KMS-11 (cell line): ENCODE measurements at regions not wholly inside any gene's neighbourhood (a gene's known extent, or its start where the extent isn't known, plus 50 kb on each side); places are given as distances from the start of the nearest gene placed in this dataset.

Experiments used
- H2AFZ ChIP-seq: fragments of 200-600 bp; sonication (generic); 2 replicates; pipeline ENCODE4 v1.6.1; 2016; ENCODE audit warnings: antibody characterized with exemption, mixed run types, low read depth
- H3K27ac ChIP-seq: fragments of 200-600 bp; sonication (generic); 2 replicates; pipeline ENCODE4 v1.6.1; 2016; ENCODE audit warnings: mild to moderate bottlenecking, mixed run types
- H3K27me3 ChIP-seq: fragments of 200-600 bp; sonication (generic); 2 replicates; pipeline ENCODE4 v1.6.1; 2017; ENCODE audit warnings: mild to moderate bottlenecking, low read depth, mixed run types, moderate library complexity; ENCODE audit not compliant: insufficient read depth
- H3K36me3 ChIP-seq: fragments of 200-600 bp; sonication (generic); 2 replicates; pipeline ENCODE4 v1.6.1; 2017; ENCODE audit warnings: mild to moderate bottlenecking, mixed run types; ENCODE audit not compliant: insufficient read depth
- H3K4me1 ChIP-seq: fragments of 200-600 bp; sonication (generic); 2 replicates; pipeline ENCODE4 v1.6.1; 2016; ENCODE audit warnings: mild to moderate bottlenecking, low read depth, mixed run types; ENCODE audit not compliant: poor library complexity, severe bottlenecking
- H3K4me2 ChIP-seq: fragments of 200-600 bp; sonication (generic); 2 replicates; pipeline ENCODE4 v1.7.0; 2016; ENCODE audit warnings: mild to moderate bottlenecking, mixed run types
- H3K4me3 ChIP-seq: fragments of 200-600 bp; sonication (generic); IDR thresholded peaks from 2 replicates; pipeline ENCODE4 v1.6.1; 2017; ENCODE audit warnings: low read depth, low read length, mixed read lengths; ENCODE audit not compliant: insufficient read depth
- H3K79me2 ChIP-seq: fragments of 200-600 bp; sonication (generic); 2 replicates; pipeline ENCODE4 v1.6.1; 2016; ENCODE audit warnings: low read depth, mixed run types; ENCODE audit not compliant: insufficient read depth
- H3K9ac ChIP-seq: fragments of 200-600 bp; sonication (generic); 2 replicates; pipeline ENCODE4 v1.6.1; 2016; ENCODE audit warnings: mild to moderate bottlenecking, mixed run types
- H4K20me1 ChIP-seq: fragments of 200-600 bp; sonication (generic); 2 replicates; pipeline ENCODE4 v1.6.1; 2016; ENCODE audit warnings: mild to moderate bottlenecking, mixed run types; ENCODE audit not compliant: insufficient read depth
- TF ChIP-seq, protein P1 (sequence below): fragments of 200-600 bp; sonication (generic); conservative IDR thresholded peaks from 2 replicates; pipeline ENCODE4 v1.6.1; 2017; ENCODE audit warnings: low read depth, mild to moderate bottlenecking, antibody characterized with exemption, low read length, moderate library complexity, mixed read lengths

DNA sequence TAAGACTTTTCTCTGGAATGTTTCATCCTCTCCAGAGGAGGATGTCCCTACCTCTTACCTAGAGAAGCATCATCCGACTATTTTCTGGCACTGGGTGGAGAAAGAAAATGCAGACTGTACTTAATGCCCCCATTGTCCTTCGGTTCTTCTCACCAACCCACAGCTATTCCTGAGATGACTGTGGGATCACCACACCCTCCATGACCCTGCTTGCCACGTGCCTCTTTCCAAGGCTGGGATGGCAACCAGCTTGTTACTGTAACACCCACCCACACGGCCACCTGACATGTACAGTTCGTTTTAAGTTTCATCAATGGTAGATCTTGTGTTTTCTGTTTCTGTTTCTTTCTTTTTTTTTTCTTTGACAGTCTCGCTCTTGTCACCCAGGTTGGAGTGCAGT, 365.2 kb downstream of the FBXO15 start:
- Histone ChIP-seq H3K4me1 (no peaks in the 10 kb centered on the region), H3K79me2 (no peaks in the 10 kb centered on the region), H3K9ac (no peak overlapping the region), H3K36me3 (no peaks in the 10 kb centered on the region), H3K27me3 (no peaks in the 10 kb centered on the region), H2AFZ (no peak overlapping the region), H3K4me2 (no peak overlapping the region), H3K4me3 (no peak overlapping the region), H3K27ac (no peak overlapping the region), H4K20me1 (no peaks in the 10 kb centered on the region)
- TF ChIP-seq, protein P1, sequence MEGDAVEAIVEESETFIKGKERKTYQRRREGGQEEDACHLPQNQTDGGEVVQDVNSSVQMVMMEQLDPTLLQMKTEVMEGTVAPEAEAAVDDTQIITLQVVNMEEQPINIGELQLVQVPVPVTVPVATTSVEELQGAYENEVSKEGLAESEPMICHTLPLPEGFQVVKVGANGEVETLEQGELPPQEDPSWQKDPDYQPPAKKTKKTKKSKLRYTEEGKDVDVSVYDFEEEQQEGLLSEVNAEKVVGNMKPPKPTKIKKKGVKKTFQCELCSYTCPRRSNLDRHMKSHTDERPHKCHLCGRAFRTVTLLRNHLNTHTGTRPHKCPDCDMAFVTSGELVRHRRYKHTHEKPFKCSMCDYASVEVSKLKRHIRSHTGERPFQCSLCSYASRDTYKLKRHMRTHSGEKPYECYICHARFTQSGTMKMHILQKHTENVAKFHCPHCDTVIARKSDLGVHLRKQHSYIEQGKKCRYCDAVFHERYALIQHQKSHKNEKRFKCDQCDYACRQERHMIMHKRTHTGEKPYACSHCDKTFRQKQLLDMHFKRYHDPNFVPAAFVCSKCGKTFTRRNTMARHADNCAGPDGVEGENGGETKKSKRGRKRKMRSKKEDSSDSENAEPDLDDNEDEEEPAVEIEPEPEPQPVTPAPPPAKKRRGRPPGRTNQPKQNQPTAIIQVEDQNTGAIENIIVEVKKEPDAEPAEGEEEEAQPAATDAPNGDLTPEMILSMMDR: no peak

- H2AFZ ChIP-seq: no peak overlapping the region
- H4K20me1 ChIP-seq: no peaks in the 10 kb centered on the region
- no peaks in the 10 kb centered on the region for H3K79me2 ChIP-seq
- no peaks in the 10 kb centered on the region for H3K4me1 ChIP-seq
- TF ChIP-seq, protein P1: no peak
- no peaks in the 10 kb centered on the region for H3K36me3 ChIP-seq
- no peaks in the 10 kb centered on the region for H3K27me3 ChIP-seq
- no peak overlapping the region for H3K27ac ChIP-seq
- H3K4me2 ChIP-seq: no peak overlapping the region
- no peak overlapping the region for H3K4me3 ChIP-seq
- no peak overlapping the region for H3K9ac ChIP-seq
These were observed 367.4 kb downstream of the FBXO15 start for GRCh38 chr18:73780218-73780617.

- no peak overlapping the region for H3K4me3 ChIP-seq
- no peaks in the 10 kb centered on the region for H3K79me2 ChIP-seq
- no peaks in the 10 kb centered on the region for H3K36me3 ChIP-seq
- no peak overlapping the region for H2AFZ ChIP-seq
- H4K20me1 ChIP-seq: no peaks in the 10 kb centered on the region; the same call in 1 of the 2 replicates
- H3K4me2 ChIP-seq: no peak overlapping the region
- TF ChIP-seq, protein P1: no peak
- H3K4me1 ChIP-seq: no peaks in the 10 kb centered on the region
- no peaks in the 10 kb centered on the region for H3K27me3 ChIP-seq
- H3K9ac ChIP-seq: no peak overlapping the region
- H3K27ac ChIP-seq: no peak overlapping the region
These were observed 369.6 kb downstream of the FBXO15 start for GRCh38 chr18:73778032-73778359.

DNA sequence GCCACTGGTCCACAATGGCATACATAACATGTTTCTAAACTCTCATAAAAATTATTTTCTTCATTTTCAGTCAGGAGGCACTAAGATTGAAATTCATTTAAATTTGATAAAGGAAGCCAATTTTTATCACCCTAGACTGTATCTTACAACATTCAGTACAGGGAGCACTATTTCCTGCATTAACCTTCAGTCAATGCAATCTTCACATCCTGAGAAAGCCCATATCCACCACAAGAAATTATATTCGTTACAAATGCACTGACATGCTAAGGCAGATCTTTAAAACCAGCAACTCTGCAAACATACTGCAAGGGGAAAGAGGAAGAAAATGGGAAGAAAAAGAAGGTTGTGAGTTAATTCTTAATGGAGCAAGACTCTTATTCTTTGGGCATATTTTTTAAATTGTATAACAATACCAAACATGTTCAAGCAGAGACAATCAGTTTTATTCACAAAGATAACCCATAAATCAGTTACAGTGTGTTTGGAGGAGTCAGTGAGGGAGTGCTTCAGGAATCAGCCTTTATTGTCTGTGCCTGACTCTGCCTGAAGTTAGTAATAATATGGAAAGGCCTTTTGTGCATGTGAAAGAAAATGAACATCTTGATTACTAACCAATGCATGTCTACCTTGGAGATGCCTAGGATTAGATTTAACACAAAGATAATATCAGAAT, 370.1 kb downstream of the FBXO15 start:
- no peaks in the 10 kb centered on the region; the same call in 1 of the 2 replicates for H4K20me1 ChIP-seq
- H3K79me2 ChIP-seq: no peaks in the 10 kb centered on the region
- H3K9ac ChIP-seq: no peak overlapping the region
- TF ChIP-seq, protein P1: no peak
- H2AFZ ChIP-seq: no peak overlapping the region
- no peak overlapping the region for H3K4me3 ChIP-seq
- H3K27ac ChIP-seq: no peak overlapping the region
- no peak overlapping the region for H3K4me2 ChIP-seq
- H3K36me3 ChIP-seq: no peaks in the 10 kb centered on the region
- no peaks in the 10 kb centered on the region for H3K27me3 ChIP-seq
- no peaks in the 10 kb centered on the region for H3K4me1 ChIP-seq
